ENCODE measurements at regions not wholly inside any gene's neighbourhood (a gene's known extent, or its start where the extent isn't known, plus 50 kb on each side); places are given as distances from the start of the nearest gene placed in this dataset.

DNA sequence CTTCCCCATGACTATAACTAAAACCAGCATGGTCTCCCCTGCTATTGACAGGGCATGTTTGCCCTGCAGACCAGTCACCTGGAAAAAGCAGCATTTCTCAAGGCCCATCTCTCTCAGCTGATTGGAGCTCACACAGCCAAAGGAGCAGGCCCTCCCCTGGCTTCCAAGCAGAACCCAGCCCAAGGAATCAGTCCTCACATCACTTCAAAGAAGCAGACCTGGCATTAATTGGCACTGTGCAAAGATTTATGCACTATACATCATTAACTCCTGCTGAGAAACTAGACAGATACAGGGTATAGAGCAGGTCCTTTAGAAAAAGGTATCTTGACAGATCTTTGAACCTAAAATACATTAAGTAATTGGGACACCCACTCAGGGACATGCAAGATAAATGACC, 323.8 kb upstream of the PPP2R3A start:
- TF ChIP-seq FOXM1 (IDR thresholded peaks at IDR 0.05; ENCODE audit: borderline replicate concordance, low read depth): no peak
- no peak for TF ChIP-seq ZBTB7A (IDR thresholded peaks at IDR 0.05; ENCODE audit: low read depth)
- TF ChIP-seq EP300 (IDR thresholded peaks at IDR 0.05; ENCODE audit: borderline replicate concordance): no peak
- TF ChIP-seq, protein P1, sequence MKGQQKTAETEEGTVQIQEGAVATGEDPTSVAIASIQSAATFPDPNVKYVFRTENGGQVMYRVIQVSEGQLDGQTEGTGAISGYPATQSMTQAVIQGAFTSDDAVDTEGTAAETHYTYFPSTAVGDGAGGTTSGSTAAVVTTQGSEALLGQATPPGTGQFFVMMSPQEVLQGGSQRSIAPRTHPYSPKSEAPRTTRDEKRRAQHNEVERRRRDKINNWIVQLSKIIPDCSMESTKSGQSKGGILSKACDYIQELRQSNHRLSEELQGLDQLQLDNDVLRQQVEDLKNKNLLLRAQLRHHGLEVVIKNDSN (IDR thresholded peaks at IDR 0.05): no peak
- TF ChIP-seq NFIC (IDR thresholded peaks at IDR 0.05): no peak
- TF ChIP-seq TAF1 (IDR thresholded peaks at IDR 0.05; ENCODE audit: low read depth): no peak
- TF ChIP-seq, protein P2, sequence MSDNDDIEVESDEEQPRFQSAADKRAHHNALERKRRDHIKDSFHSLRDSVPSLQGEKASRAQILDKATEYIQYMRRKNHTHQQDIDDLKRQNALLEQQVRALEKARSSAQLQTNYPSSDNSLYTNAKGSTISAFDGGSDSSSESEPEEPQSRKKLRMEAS (IDR thresholded peaks at IDR 0.05): no peak
- TF ChIP-seq RAD21 (IDR thresholded peaks at IDR 0.05; ENCODE audit: low read depth): no peak
- no peak for TF ChIP-seq CEBPB (IDR thresholded peaks at IDR 0.05)
- no peak for TF ChIP-seq YY1 (IDR thresholded peaks at IDR 0.05; ENCODE audit: low read depth)
- TF ChIP-seq, protein P3, sequence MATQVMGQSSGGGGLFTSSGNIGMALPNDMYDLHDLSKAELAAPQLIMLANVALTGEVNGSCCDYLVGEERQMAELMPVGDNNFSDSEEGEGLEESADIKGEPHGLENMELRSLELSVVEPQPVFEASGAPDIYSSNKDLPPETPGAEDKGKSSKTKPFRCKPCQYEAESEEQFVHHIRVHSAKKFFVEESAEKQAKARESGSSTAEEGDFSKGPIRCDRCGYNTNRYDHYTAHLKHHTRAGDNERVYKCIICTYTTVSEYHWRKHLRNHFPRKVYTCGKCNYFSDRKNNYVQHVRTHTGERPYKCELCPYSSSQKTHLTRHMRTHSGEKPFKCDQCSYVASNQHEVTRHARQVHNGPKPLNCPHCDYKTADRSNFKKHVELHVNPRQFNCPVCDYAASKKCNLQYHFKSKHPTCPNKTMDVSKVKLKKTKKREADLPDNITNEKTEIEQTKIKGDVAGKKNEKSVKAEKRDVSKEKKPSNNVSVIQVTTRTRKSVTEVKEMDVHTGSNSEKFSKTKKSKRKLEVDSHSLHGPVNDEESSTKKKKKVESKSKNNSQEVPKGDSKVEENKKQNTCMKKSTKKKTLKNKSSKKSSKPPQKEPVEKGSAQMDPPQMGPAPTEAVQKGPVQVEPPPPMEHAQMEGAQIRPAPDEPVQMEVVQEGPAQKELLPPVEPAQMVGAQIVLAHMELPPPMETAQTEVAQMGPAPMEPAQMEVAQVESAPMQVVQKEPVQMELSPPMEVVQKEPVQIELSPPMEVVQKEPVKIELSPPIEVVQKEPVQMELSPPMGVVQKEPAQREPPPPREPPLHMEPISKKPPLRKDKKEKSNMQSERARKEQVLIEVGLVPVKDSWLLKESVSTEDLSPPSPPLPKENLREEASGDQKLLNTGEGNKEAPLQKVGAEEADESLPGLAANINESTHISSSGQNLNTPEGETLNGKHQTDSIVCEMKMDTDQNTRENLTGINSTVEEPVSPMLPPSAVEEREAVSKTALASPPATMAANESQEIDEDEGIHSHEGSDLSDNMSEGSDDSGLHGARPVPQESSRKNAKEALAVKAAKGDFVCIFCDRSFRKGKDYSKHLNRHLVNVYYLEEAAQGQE (IDR thresholded peaks at IDR 0.05; ENCODE audit: low read depth): no peak
- TF ChIP-seq TEAD4 (IDR thresholded peaks at IDR 0.05): no peak
- no peak for TF ChIP-seq TCF12 (IDR thresholded peaks at IDR 0.05; ENCODE audit: low read depth)
- TF ChIP-seq CREB1 (IDR thresholded peaks at IDR 0.05; ENCODE audit: low read depth): no peak

Data from Ishikawa (cell line).